Subcutaneous abdominal adipose tissue (tissue), 5 donors: ENCODE measurements at regions not wholly inside any gene's neighbourhood (a gene's known extent, or its start where the extent isn't known, plus 50 kb on each side); places are given as distances from the start of the nearest gene placed in this dataset.

ENCODE experiments used
- H3K27ac ChIP-seq: one replicate; pipeline ENCODE4 v1.7.0; 2013; ENCODE audit warnings: low read depth, mild to moderate bottlenecking, inconsistent platforms, low read length, moderate library complexity
- H3K27me3 ChIP-seq, 5 donors: one replicate each; pipeline ENCODE4 v1.7.0; 2013; ENCODE audit warnings: low read length in 5 of 5, inconsistent platforms in 1 of 5; ENCODE audit not compliant: control insufficient read depth in 5 of 5, insufficient read depth in 4 of 5
- H3K36me3 ChIP-seq, 5 donors: one replicate each; pipeline ENCODE4 v1.7.0; 2013; ENCODE audit warnings: low read length in 5 of 5; ENCODE audit not compliant: control insufficient read depth in 5 of 5, insufficient read depth in 5 of 5
- H3K4me1 ChIP-seq, 5 donors: one replicate each; pipeline ENCODE4 v1.7.0; 2013; ENCODE audit warnings: low read length in 5 of 5, mild to moderate bottlenecking in 3 of 5, moderate library complexity in 1 of 5; ENCODE audit not compliant: control insufficient read depth in 5 of 5, insufficient read depth in 5 of 5
- H3K4me3 ChIP-seq, 5 donors: one replicate each; pipeline ENCODE4 v1.7.0; 2013; ENCODE audit warnings: low read length in 5 of 5, low read depth in 1 of 5
- H3K9ac ChIP-seq, 5 donors: one replicate each; pipeline ENCODE4 v1.7.0; 2013; ENCODE audit warnings: low read length in 5 of 5, mild to moderate bottlenecking in 4 of 5, moderate library complexity in 3 of 5
- H3K9me3 ChIP-seq, 5 donors: one replicate each; pipeline ENCODE4 v1.7.0; 2013; ENCODE audit warnings: low read length in 5 of 5; ENCODE audit not compliant: control insufficient read depth in 5 of 5
- donor health status: healthy.
- donor health status: healthy.
- donor health status: healthy.
- donor health status: healthy.
- donor health status: healthy.

- Histone ChIP-seq H3K36me3 (no peaks in the 10 kb centered on the region), H3K27ac (no peak overlapping the region), H3K4me3 (peak overlapping the region in 3 of 5 donors; percentile 3 to 32 (median 6)), H3K9me3 (peaks cover 10 to 26% (median 19%) of the 10 kb centered on the region in 5 donors), H3K9ac (no peak overlapping the region), H3K4me1 (no peaks in the 10 kb centered on the region), H3K27me3 (peaks cover 0 to 2% (median 0%) of the 10 kb centered on the region in 5 donors)
These were observed 526.4 kb upstream of the PRKX start for GRCh38 chrX:4239650-4240540.

- H3K9me3 ChIP-seq: peaks cover 10 to 30% (median 19%) of the 10 kb centered on the region in 5 donors
- no peaks in the 10 kb centered on the region for H3K36me3 ChIP-seq
- H3K27ac ChIP-seq: no peak overlapping the region
- H3K9ac ChIP-seq: no peak overlapping the region
- no peaks in the 10 kb centered on the region for H3K4me1 ChIP-seq
- H3K4me3 ChIP-seq: no peak overlapping the region
- H3K27me3 ChIP-seq: peaks cover 0 to 2% (median 0%) of the 10 kb centered on the region in 5 donors
These were observed 525.5 kb upstream of the PRKX start for GRCh38 chrX:4238916-4239315.

- H3K27me3 ChIP-seq: no peaks in the 10 kb centered on the region
- no peak overlapping the region for H3K4me3 ChIP-seq
- H3K27ac ChIP-seq: no peak overlapping the region
- H3K9me3 ChIP-seq: no peaks in the 10 kb centered on the region
- no peaks in the 10 kb centered on the region for H3K36me3 ChIP-seq
- no peaks in the 10 kb centered on the region for H3K4me1 ChIP-seq
- H3K9ac ChIP-seq: no peak overlapping the region
These were observed 511.6 kb upstream of the PRKX start for GRCh38 chrX:4225086-4225485.

GRCh38 chrX:4206941-4207340 is 493.5 kb upstream of the PRKX start:
- Histone ChIP-seq H3K27ac (no peak overlapping the region), H3K4me1 (no peaks in the 10 kb centered on the region), H3K27me3 (peaks cover 0 to 3% (median 0%) of the 10 kb centered on the region in 5 donors), H3K9me3 (peaks cover 0 to 9% (median 0%) of the 10 kb centered on the region in 5 donors), H3K36me3 (no peaks in the 10 kb centered on the region), H3K9ac (no peak overlapping the region), H3K4me3 (no peak overlapping the region)

GRCh38 chrX:4197971-4198370 is 484.5 kb upstream of the PRKX start:
- Histone ChIP-seq H3K4me1 (no peaks in the 10 kb centered on the region), H3K9me3 (no peaks in the 10 kb centered on the region), H3K27ac (no peak overlapping the region), H3K4me3 (no peak overlapping the region), H3K9ac (no peak overlapping the region), H3K36me3 (no peaks in the 10 kb centered on the region), H3K27me3 (peaks cover 0 to 3% (median 0%) of the 10 kb centered on the region in 5 donors)

GRCh38 chrX:4193500-4194155 is 480.2 kb upstream of the PRKX start:
- Histone ChIP-seq H3K27me3 (no peaks in the 10 kb centered on the region), H3K27ac (no peak overlapping the region), H3K4me3 (no peak overlapping the region), H3K4me1 (no peaks in the 10 kb centered on the region), H3K9ac (no peak overlapping the region), H3K36me3 (no peaks in the 10 kb centered on the region), H3K9me3 (peaks cover 0 to 4% (median 0%) of the 10 kb centered on the region in 5 donors)

GRCh38 chrX:4186331-4186730 is 472.9 kb upstream of the PRKX start:
- Histone ChIP-seq H3K27me3 (no peaks in the 10 kb centered on the region), H3K4me1 (no peaks in the 10 kb centered on the region), H3K36me3 (no peaks in the 10 kb centered on the region), H3K9me3 (peaks cover 0 to 7% (median 0%) of the 10 kb centered on the region in 5 donors), H3K9ac (no peak overlapping the region), H3K27ac (no peak overlapping the region), H3K4me3 (no peak overlapping the region)

GRCh38 chrX:4185086-4185485 is 471.6 kb upstream of the PRKX start:
- Histone ChIP-seq H3K4me1 (no peaks in the 10 kb centered on the region), H3K9ac (no peak overlapping the region), H3K27ac (no peak overlapping the region), H3K9me3 (peaks cover 0 to 7% (median 0%) of the 10 kb centered on the region in 5 donors), H3K36me3 (no peaks in the 10 kb centered on the region), H3K27me3 (no peaks in the 10 kb centered on the region), H3K4me3 (no peak overlapping the region)

- Histone ChIP-seq H3K4me3 (no peak overlapping the region), H3K9ac (no peak overlapping the region), H3K27me3 (no peaks in the 10 kb centered on the region), H3K4me1 (no peaks in the 10 kb centered on the region), H3K9me3 (peaks cover 0 to 3% (median 0%) of the 10 kb centered on the region in 5 donors), H3K27ac (no peak overlapping the region), H3K36me3 (no peaks in the 10 kb centered on the region)
These were observed 469.0 kb upstream of the PRKX start for GRCh38 chrX:4182408-4182806.

- H3K27ac ChIP-seq: no peak overlapping the region
- H3K4me3 ChIP-seq: no peak overlapping the region
- no peaks in the 10 kb centered on the region for H3K27me3 ChIP-seq
- H3K9me3 ChIP-seq: peaks cover 0 to 3% (median 0%) of the 10 kb centered on the region in 5 donors
- no peaks in the 10 kb centered on the region for H3K4me1 ChIP-seq
- no peaks in the 10 kb centered on the region for H3K36me3 ChIP-seq
- no peak overlapping the region for H3K9ac ChIP-seq
These were observed 468.4 kb upstream of the PRKX start for GRCh38 chrX:4181782-4182407.
